ENCODE measurements at regions not wholly inside any gene's neighbourhood (a gene's known extent, or its start where the extent isn't known, plus 50 kb on each side); places are given as distances from the start of the nearest gene placed in this dataset.
"Not testable (repeated sequence)": the region's sequence is repeated elsewhere in the genome, so short reads cannot be mapped to it uniquely, and the experiment has no call there.

DNA sequence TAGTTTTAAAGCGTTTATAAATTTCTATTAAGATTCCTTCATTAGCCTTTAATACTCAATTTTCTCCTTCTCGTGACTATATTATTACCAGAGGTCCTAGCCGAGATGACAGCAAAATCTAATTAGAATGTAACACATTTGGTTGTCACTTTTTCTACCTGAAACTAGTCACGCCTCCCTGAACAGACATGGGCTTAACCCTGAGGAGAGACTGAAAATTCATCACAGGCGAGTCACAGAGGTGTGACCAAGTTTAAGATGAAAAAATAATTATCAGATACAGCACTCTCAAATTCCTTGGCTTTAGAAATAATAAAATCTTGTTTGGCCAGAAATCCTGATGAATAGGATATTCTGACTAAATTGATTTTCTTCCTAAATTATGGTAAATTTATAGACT, 834.4 kb upstream of the SLC39A10 start:
- Histone ChIP-seq H3K4me2 (no peak overlapping the region), H4K20me1 (no peaks in the 10 kb centered on the region), H3K4me3 (no peak overlapping the region), H3K4me1 (no peaks in the 10 kb centered on the region), H3K9me3 (replicated peaks in 1 of 11) (no peaks in the 10 kb centered on the region), H3K27ac (no peak overlapping the region), H3K27me3 (no peaks in the 10 kb centered on the region), H3K36me3 (no peaks in the 10 kb centered on the region), H3K9ac (no peak overlapping the region)
- no peak for TF ChIP-seq Cebpa-rat (IDR thresholded peaks at IDR 0.05)

DNA sequence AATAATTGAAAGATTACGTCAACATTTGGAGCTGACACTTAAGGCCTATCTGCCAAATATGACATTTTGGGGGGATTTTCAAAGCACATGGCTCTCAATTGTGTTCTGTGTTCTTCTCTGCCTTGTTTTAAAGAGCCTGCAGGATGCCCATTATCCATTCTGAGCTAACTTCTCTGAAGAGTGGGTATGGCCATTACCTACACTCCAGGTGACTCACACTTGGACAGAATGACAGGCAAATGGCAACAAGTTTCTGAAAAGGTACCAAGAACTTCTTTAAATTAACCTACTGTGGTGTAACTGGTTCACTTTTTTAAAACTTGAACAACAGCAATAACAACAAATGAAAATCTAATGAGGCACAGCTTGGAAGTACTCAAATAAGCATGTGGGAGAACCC, 834.9 kb upstream of the SLC39A10 start:
- no peaks in the 10 kb centered on the region for H3K36me3 ChIP-seq
- no peaks in the 10 kb centered on the region for H3K4me1 ChIP-seq
- H3K27me3 ChIP-seq = no peaks in the 10 kb centered on the region
- no peak for TF ChIP-seq Cebpa-rat (IDR thresholded peaks at IDR 0.05)
- no peak overlapping the region for H3K9ac ChIP-seq
- no peak overlapping the region for H3K4me3 ChIP-seq
- H4K20me1 ChIP-seq = no peaks in the 10 kb centered on the region
- no peak overlapping the region for H3K27ac ChIP-seq
- no peak overlapping the region for H3K4me2 ChIP-seq
- H3K9me3 ChIP-seq (replicated peaks in 1 of 11) = no peaks in the 10 kb centered on the region

DNA sequence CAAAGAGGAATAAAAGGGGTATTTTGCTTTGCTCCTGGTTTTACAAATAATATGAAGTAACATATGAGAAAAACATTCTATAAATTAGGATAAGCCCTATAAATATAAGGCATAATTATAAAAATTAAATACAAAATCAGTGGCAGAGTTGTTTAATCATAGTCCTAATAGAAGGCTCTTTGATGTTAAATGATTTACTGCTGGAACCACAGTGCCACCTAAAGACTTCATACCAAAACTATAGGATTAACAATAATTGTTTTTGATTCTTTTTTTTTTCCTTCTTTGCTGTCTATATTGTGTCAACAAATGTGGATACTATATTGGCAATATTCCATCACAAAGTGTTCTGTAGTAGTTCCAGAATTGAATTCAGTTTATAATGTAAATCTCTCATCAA, 837.7 kb upstream of the SLC39A10 start:
- no peaks in the 10 kb centered on the region for H3K9me3 ChIP-seq (replicated peaks in 1 of 11)
- no peaks in the 10 kb centered on the region for H3K4me1 ChIP-seq
- no peaks in the 10 kb centered on the region for H3K36me3 ChIP-seq
- TF ChIP-seq Cebpa-rat (IDR thresholded peaks at IDR 0.05) = no peak
- H3K4me2 ChIP-seq = no peak overlapping the region
- H3K9ac ChIP-seq = no peak overlapping the region
- H3K27ac ChIP-seq = no peak overlapping the region
- no peaks in the 10 kb centered on the region for H4K20me1 ChIP-seq
- no peak overlapping the region for H3K4me3 ChIP-seq
- H3K27me3 ChIP-seq = no peaks in the 10 kb centered on the region

DNA sequence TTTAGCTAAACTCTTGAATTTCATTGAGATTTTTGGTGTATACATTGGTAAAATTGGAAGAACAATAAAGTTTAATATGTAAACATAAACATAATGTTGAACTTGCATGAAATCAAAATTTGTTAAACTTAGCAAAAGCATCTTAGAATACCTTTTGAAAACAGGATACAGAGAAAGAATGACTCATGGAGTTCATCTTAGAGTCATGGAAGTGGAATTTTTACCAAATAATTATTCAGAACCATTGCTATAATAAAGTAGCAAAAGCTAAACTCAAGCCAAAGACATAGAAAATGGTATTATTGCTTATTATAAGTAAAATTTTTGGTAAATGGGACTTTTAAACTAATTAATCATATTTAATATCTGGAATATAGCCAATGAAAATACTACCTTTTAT, 841.6 kb upstream of the SLC39A10 start:
- Histone ChIP-seq H3K27ac (no peak overlapping the region), H3K4me1 (no peaks in the 10 kb centered on the region), H3K9ac (no peak overlapping the region), H3K9me3 (replicated peaks in 1 of 11) (no peaks in the 10 kb centered on the region), H3K4me2 (no peak overlapping the region), H3K36me3 (no peaks in the 10 kb centered on the region), H3K4me3 (no peak overlapping the region), H3K27me3 (no peaks in the 10 kb centered on the region), H4K20me1 (no peaks in the 10 kb centered on the region)
- no peak for TF ChIP-seq Cebpa-rat (IDR thresholded peaks at IDR 0.05)

DNA sequence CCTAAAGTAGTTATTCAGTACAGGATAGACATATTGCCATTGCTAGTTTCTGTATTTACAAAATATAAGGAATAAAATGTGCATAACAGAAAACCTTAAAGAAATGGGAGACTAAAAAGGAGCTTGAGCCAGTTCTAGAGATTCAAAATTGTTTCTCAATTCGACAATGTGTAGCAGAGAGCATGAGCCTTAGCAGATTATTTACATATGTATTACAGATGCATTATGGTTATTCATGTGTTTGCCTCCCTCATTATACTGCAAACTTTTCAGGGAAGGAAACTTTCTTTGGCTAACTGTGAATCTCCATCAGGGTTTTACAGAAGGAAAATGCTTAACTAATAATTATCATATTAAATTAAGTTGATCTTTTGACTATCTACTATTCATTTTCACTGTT, 854.4 kb upstream of the SLC39A10 start:
- Histone ChIP-seq H3K27me3 (no peaks in the 10 kb centered on the region), H3K4me2 (no peak overlapping the region), H4K20me1 (no peaks in the 10 kb centered on the region), H3K27ac (no peak overlapping the region), H3K9ac (no peak overlapping the region), H3K36me3 (no peaks in the 10 kb centered on the region), H3K4me3 (no peak overlapping the region), H3K9me3 (replicated peaks in 1 of 11) (peaks cover 0 to 4% (median 0%) of the 10 kb centered on the region in 11 experiments; a peak in 2 of 22 replicates), H3K4me1 (no peaks in the 10 kb centered on the region)
- TF ChIP-seq Cebpa-rat (IDR thresholded peaks at IDR 0.05) = no peak

DNA sequence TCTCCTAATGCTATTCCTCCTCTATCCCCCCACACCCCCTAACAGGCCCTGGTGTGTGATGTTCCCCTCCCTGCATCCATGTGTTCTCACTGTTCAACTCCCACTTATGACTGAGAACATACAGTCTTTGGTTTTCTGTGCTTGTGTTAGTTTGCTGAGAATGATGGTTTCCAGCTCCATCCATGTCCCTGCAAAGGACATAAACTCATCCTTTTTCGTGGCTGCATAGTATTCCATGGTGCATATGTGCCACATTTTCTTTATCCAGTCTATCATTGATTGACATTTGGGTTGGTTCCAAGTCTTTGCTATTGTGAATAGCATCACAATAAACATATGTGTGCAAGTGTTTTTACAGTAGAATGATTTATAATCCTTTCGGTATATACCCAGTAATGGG, 870.0 kb upstream of the SLC39A10 start:
- H3K9me3 ChIP-seq (replicated peaks in 1 of 11); H3K4me3 ChIP-seq; H3K4me1 ChIP-seq; H3K27me3 ChIP-seq; H3K4me2 ChIP-seq; H4K20me1 ChIP-seq; H3K27ac ChIP-seq; H3K36me3 ChIP-seq; H3K9ac ChIP-seq: not testable (repeated sequence)

DNA sequence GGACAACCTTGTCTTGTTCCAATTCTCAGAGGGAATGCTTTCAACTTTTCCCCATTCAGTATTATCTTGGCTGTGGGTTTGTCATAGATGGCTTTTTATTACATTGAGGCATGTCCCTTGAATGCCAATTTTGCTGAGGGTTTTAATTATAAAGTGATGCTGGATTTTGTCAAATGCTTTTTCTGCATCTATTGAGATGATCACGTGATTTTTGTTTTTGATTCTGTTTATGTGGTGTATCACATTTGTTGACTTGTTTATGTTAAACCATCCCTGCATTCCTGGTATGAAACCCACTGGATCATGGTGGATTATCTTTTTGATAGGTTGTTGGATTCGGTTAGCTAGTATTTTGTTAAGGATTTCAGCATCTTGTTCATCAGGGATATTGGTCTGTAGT, 885.6 kb upstream of the SLC39A10 start:
- not testable (repeated sequence) for H3K4me1 ChIP-seq; H3K9ac ChIP-seq; H4K20me1 ChIP-seq; H3K27ac ChIP-seq; H3K4me2 ChIP-seq; H3K36me3 ChIP-seq; H3K9me3 ChIP-seq (replicated peaks in 1 of 11); H3K4me3 ChIP-seq; H3K27me3 ChIP-seq

DNA sequence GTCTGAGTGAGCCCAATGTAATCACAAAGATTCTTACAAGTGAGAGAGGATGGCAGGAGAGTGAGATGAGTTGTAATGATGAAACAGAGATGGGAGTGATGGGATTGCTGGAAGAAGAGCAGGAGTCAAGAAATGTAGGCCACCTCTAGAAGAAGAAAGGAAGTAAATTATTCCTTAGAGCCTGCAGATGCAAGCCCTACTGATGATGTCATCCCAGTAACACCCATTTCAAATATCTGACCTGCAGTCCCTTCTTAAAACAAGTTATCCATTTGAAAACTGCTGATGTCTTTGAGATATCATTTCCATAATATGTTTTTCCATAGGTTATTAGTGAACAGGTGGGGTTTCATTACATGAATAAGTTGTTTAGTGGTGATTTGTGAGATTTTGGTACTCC, 888.0 kb upstream of the SLC39A10 start:
- H3K27me3 ChIP-seq = no peaks in the 10 kb centered on the region
- TF ChIP-seq Cebpa-rat (IDR thresholded peaks at IDR 0.05) = no peak
- H3K36me3 ChIP-seq = no peaks in the 10 kb centered on the region
- H3K9ac ChIP-seq = no peak overlapping the region
- H3K4me1 ChIP-seq = no peaks in the 10 kb centered on the region
- no peaks in the 10 kb centered on the region for H3K9me3 ChIP-seq (replicated peaks in 1 of 11)
- no peak overlapping the region for H3K4me2 ChIP-seq
- H3K4me3 ChIP-seq = no peak overlapping the region
- H4K20me1 ChIP-seq = no peaks in the 10 kb centered on the region
- H3K27ac ChIP-seq = no peak overlapping the region

DNA sequence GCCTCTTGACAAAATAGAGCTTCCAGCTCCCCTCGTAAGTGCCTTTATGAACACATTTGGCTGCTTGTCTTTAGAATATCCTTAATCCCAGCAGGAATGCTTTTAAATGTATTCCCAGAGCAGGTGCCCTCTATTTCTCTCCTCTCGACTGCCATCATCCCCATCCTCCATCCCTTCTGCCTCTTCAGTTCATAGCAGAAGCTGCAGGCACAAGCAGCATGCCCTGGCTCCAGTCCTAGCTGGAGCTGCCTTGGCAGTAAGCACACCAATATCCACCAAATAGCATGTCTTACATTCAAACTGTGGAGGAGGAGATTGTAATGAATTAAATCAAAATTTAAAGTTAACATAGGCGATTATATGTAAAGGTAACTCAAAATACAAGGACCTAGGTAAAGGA, 891.3 kb upstream of the SLC39A10 start:
- Histone ChIP-seq H3K4me3 (no peak overlapping the region), H4K20me1 (no peaks in the 10 kb centered on the region), H3K9ac (no peak overlapping the region), H3K27me3 (no peaks in the 10 kb centered on the region), H3K9me3 (replicated peaks in 1 of 11) (no peaks in the 10 kb centered on the region), H3K27ac (no peak overlapping the region), H3K4me1 (no peaks in the 10 kb centered on the region), H3K36me3 (no peaks in the 10 kb centered on the region), H3K4me2 (no peak overlapping the region)
- TF ChIP-seq Cebpa-rat (IDR thresholded peaks at IDR 0.05) = no peak

DNA sequence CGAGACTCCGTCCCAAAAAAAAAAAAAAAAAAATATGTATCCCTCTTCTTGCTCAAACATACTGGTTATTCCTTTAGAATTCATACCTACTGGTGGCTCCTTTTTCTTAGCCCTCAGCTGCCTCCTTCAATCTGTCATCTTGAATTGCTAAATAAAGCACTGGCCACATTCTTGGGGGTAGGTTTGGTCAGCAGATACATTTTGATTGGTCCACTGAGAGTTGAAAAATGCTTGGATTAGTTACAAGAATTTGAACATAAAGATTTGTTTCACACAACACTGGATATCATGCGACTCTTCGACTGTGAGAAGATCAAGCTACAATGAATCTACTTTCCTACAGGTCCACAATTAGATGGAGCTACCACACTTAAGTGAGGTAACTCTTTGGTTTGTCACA, 906.1 kb upstream of the SLC39A10 start:
- H3K27ac ChIP-seq = no peak overlapping the region
- H3K9ac ChIP-seq = no peak overlapping the region
- H4K20me1 ChIP-seq = no peaks in the 10 kb centered on the region
- TF ChIP-seq Cebpa-rat (IDR thresholded peaks at IDR 0.05) = no peak
- no peak overlapping the region for H3K4me2 ChIP-seq
- no peaks in the 10 kb centered on the region for H3K27me3 ChIP-seq
- no peaks in the 10 kb centered on the region for H3K9me3 ChIP-seq (replicated peaks in 1 of 11)
- no peak overlapping the region for H3K4me3 ChIP-seq
- no peaks in the 10 kb centered on the region for H3K4me1 ChIP-seq
- H3K36me3 ChIP-seq = no peaks in the 10 kb centered on the region

DNA sequence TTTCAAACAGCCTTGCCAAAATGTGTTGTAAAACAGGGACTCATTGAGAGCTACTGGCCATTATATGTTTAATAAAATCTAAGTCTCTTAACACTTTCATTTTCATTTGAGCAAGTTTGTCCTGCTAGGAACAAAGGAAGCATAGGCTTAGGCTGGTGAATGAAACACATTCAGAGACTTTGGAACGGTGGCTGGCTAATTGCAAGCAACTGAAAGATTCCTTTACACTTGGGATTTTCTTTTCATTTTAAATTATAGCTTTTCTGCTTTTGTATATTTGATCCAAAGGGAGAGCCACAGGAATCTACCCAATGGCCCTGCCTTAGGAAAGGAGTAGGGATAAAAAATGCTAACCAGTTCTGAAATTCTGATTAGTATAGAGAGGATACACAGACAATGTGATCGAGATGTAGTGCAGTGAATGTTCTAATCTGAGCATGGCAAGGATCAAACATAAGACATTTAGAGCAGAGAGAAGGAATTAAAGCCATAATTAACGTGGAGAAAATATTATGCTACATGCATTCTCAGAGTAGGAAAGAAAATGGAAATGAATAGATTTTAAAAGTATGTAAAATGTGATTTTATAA, 911.4 kb upstream of the SLC39A10 start:
- Histone ChIP-seq H3K9ac (no peak overlapping the region), H3K4me1 (no peaks in the 10 kb centered on the region), H3K4me3 (no peak overlapping the region), H3K27me3 (no peaks in the 10 kb centered on the region), H3K36me3 (no peaks in the 10 kb centered on the region), H4K20me1 (no peaks in the 10 kb centered on the region), H3K4me2 (no peak overlapping the region), H3K9me3 (replicated peaks in 1 of 11) (no peaks in the 10 kb centered on the region), H3K27ac (no peak overlapping the region)
- TF ChIP-seq Cebpa-rat (IDR thresholded peaks at IDR 0.05) = no peak
